KBM-7 (cell line): ENCODE measurements at regions not wholly inside any gene's neighbourhood (a gene's known extent, or its start where the extent isn't known, plus 50 kb on each side); places are given as distances from the start of the nearest gene placed in this dataset.

Experiments used
- DNase-seq: peaks from one replicate; pipeline ENCODE4 v3.0.0-alpha.2; 2015
- in situ Hi-C: fragments of 300-500 bp; cut with MboI; formaldehyde crosslinking; loops from 2 replicates; pipeline ENCODE4 v1.14.3; 2020; ENCODE audit warnings: low sequenced_read_pairs, low pct_unique_long_range_greater_than_20kb, mixed read lengths

DNA sequence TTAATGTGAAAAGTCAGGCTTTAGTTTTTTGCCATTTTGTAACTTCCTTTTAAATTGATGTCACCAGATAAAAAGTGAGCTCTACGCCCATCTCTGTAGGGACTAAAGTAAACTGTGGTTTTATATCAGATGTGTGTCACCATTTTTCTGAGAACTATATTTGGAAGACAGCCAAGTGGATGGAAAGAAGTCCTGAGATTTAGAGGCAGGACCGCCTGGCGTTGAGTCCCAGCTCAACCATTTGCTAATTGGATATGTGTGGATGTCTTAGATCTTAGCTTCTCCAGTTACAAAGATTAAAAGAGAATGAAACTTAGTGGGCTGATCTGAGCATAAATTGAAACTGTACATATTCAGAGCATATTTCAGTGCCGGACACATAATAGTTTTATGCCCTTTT, 691.6 kb upstream of the CELF2 start:
- in situ Hi-C loops, result no loop called here
- no peak for DNase-seq

DNA sequence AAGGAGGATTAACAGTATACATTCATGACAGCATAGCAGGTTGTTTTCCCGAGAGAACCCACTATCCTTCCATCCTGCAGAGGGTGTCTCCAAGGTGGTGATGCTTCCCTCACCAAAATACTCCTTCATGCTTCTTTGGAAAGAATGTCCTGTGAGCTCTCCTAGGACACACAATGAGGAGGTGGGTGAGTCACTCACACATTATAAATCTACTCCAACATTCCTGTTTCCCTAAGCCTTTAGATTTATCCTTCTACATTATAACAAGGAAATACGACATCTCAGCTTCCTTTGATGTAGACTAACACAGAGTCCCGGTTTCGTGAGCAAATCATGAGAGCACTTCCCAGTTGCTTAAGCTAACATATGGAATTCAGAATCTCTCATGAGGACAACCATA, 689.7 kb upstream of the CELF2 start:
- DNase-seq, result no peak
- in situ Hi-C loops, result no loop called here

DNA sequence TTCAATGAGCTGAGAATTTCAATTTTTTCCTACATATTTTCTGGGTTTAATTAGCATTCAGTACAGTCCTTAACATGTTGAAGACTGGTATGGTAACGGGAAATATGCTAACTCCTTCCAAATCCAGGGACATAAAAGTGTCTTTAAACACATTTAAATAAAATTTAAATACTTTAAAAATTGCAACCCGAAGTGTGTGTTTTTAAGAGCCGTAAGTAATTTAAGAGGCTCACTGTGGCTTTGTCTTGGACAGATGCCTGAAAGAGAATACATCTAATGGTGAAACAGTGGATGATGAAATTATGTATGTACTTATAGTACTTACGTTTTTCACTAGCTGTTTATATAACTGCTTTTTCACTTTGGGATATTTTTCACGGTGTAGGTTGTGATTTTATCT, 687.3 kb upstream of the CELF2 start:
- in situ Hi-C loops, result no loop called here
- DNase-seq, result no peak

DNA sequence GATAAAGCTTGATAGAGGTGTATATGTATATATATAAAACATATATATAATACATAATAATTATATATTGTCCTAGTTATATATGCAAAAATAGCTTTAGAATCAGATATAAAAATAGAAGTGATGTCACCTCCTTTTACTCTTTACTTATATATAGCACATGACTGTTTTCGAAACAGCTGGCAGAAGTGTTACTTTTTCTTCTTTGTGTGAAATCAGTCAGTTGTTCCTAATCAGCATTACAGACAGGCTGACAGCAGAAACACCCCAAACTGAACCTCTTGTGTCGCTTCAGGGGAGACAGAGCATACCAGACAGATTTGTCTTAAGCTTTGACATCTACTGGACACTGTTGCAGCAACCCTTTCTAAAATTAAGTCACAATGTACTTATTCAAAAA, 684.9 kb upstream of the CELF2 start:
- no peak for DNase-seq
- in situ Hi-C loops, result no loop called here

DNA sequence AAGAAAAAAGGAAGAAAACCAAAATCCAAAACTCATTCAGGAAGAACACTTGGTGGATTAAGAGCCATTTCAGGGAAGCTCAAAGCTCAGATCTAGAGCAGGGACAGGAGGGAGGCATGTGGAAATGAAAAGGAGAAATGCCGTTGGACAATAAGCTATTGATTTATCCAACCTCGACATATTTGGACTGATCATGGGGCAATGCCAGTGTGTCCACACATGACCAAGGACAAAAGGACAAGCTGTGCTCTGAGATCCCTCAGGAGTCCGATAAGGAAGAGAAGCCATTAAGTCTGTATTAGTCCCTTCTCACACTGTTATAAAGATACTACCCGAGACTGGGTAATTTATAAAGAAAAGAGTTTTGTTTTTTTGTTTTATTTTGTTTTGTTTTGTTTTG, 684.0 kb upstream of the CELF2 start:
- no peak for DNase-seq
- in situ Hi-C loops, result no loop called here

DNA sequence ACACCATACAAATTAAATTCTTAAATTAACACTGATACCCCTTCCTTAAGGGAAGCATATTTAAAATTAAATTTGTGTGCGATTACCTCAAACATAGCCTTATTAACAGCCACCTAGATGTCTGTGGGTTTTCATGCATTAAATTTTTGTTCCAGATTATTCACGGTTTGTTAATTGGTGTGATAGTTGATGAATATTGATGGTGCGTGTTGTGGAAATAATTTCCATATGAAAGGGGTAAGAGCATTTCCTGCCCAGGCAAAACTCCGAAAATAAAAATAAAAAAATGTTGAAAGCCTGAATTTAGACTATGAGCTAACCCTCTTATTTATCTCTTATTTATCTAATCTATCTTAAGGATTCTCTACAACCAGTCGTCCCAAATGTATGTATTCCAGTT, 679.3 kb upstream of the CELF2 start:
- in situ Hi-C loops, result no loop called here
- DNase-seq, result no peak

DNA sequence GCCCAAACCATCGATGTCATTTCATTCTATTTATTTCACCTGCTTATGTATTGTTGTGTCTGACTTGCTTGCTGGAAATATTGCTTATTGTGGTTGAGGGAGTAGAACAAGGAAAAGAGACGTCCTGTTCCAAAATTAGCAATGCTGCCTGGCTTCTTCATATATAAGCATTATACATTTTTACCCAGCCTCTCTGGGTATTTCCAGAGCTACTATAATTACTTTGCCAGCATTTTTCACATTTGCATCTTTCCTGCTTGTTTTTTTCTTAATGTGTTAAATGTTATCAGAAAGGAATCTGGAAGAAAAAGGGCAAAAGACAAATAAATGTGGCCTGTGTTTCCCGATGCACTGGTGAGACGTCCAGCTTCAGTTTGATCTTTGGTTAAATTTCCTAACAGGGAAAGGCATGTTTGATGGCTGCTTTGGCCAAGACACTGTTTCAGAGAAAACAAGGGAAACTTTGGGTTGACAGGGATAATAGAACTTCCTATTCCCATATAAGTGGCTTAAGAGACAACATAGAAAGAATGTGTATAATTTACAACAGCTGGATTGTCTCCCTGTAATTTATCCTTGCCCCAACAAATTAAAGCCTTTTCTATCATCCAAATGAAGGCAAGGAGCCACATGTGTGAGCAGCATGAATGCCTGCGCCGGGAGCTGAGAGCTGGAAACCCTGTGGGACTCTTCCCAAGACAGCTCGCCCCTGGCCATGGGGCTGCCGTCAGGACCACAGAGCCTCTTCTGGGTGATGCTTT, 671.1 kb upstream of the CELF2 start:
- in situ Hi-C loops, result no loop called here
- DNase-seq, result no peak

DNA sequence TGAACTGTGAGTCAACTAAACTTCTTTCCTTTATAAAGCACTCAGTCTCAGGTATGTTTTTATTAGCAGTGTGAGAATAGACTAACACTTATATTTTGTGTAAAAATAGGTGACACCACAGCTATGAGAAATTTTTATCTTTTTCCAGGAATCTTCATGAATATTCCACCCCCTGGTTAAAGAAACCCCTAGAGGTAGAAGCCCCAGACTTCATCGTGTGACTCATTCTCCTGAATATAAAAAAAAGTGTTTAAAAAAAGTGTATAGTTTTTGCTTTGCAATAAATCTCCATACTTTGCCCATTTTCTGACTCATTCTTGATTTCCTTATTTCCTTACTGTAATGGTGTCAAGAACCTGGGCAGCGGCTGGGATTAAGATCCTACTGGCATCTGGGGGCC, 667.6 kb upstream of the CELF2 start:
- DNase-seq, result no peak
- in situ Hi-C loops, result no loop called here

DNA sequence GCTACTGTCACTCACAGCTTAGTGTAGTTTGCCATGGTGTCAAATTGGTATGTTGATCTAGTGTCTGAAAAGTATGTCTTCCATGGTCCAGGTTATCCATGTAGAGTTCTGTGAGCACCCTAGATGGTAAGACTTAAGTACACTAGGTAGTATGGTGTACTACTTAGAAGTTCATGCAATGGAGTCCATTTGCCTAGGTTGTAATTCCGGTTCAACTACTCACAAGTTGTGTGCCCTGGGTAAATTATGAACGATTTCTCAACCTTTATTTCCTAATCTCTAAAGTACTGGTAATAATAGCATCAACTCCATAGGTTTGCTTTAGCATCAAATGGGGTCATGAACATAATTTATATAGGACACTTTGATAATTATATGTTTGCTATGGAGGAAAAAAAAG, 666.2 kb upstream of the CELF2 start:
- DNase-seq, result no peak
- in situ Hi-C loops, result no loop called here

DNA sequence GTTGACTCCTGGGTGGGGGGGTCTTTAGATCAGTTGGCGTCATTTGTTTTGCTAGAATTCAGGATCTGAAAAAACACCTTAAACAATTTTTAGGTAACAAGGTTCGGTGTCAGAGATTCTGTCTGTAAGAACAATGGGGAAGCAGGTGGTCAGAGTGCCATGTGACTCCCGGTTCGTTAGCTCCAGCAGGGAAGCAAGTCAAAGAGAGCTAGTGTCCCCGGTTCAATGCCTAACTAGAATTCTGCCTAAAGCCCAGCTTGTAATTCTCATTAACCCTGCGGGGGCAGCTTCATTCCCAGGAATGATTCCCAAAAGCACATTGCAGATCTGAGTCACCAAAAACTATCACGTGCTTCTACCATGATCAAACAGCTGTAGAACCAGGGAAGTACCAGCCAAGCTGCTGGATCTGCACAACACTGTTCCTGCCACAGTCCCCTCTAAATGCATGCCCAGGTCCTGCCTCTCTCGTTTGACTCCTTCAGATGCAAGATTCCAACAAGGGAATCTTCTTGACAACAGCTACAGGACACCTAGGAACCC, 664.3 kb upstream of the CELF2 start:
- in situ Hi-C loops, result no loop called here
- no peak for DNase-seq

DNA sequence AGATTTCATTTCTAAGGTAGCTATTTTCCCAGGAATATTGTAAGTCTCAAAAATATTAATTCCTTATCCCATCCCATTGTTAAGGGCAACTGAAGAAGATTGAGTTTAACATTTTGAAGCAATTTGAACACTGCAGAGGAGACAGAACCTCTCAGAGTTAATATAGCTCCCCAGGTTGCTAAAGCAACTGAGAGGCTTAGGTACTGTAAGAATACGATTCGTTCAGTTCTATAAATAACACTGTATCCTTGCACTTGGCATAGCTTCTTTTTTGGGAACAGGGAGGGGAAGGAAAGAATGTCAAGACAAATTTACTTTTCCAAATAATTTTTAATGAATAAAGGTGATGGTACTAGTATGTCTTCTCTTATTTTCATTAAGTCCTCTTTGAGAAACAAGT, 658.4 kb upstream of the CELF2 start:
- in situ Hi-C loops, result no loop called here
- no peak for DNase-seq

DNA sequence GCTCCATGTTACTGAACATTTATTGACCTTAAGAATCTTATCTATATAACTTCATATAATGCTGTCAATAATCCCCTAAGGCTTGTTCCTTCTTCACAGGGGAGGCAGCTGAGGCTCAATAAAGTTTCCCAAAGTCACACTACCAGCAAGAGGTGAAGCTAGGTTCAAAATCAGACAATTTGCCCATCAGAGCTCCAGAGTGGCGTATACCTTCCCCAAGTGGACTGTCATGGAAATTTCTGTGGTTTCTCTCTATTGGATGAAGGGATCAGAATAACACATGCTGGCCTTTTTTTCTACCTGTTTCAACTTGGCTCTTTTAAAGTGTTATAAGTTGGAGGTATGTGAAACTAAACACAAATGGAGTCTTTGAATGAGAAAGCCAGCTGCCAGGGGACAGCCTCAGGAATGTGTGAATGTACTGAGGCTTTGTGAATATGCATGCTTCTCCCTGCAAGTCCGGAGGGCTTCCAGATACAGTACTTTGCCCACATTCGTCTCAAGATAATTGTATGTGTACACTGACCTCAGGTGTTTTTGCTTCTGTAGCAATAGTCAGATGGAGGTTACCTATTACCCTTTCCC, 656.3 kb upstream of the CELF2 start:
- in situ Hi-C loops, result no loop called here
- no peak for DNase-seq

DNA sequence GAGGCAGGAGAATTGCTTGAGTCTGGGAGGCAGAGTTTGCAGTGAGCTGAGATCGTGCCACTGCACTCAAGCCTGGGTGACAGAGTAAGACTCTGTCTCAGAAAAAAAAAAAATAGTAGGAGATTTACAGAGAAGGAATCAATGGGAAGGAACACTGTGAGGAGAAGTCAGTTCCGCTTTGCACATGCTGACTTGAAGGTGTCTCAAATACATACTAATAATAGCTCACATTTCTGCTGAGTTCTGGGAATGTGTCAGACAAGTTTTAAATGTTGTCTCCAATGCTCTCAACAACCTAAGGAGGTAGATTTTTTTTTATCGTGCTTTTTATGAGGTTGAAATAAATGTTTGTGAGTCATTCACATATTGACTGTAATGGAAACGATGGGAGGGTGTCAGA, 654.9 kb upstream of the CELF2 start:
- in situ Hi-C loops, result no loop called here
- no peak for DNase-seq

DNA sequence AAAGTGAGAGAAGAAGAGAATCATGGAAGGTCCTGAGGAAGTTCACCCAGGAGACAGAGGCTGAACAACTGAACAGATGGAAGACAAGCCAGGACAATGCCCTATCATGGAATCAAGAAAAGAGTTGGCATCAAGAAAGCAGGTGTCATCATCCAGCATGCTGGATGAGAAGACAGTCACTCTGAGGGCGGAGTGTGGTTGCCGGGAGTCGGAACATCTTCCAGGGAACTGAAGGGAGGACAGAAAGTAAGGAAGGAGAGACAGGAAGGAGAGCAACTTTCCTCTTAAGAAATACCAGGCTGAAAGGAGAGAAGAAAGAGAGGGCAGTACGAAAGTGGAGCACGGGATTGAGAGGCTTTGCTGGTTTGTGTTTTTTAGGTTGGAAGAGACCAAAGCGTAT, 654.5 kb upstream of the CELF2 start:
- in situ Hi-C loops, result no loop called here
- no peak for DNase-seq

DNA sequence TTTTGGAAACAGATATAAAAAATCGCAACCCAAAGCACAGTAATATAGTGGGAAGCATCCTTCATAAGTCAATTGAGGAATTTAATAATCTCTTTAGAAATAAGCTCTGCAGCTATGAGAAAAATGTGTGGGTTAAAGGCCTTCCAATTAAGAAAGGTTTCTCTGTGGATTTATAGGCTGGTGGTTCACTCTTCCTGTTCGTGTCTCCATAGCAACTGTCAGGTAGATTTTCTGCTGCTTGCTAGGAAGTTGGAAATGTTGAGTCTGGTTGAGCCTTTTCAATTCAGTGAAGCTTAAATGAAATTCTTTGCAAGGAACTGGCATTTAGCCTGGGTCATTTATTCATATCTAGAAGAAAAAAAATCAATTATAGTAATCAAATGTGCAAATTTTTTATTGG, 652.8 kb upstream of the CELF2 start:
- in situ Hi-C loops, result no loop called here
- DNase-seq, result no peak

DNA sequence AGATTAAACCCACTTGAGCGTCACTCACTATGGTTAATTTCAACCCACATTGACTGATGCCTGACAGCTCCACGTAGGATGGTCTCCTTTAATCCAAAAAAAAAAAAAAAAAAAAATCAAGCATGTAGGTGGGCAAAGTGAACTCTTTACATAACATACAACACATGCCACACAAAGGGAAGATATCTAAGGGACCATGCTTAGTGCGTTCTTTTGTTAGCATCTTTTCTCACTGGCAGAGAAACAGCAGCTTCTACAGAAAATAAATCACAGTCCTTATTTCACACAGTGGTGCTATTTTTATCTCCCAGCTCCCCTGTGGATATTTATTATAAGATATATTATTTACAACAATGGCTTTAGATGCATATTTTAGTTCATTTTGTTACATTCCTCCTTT, 652.0 kb upstream of the CELF2 start:
- DNase-seq, result no peak
- in situ Hi-C loops, result no loop called here

DNA sequence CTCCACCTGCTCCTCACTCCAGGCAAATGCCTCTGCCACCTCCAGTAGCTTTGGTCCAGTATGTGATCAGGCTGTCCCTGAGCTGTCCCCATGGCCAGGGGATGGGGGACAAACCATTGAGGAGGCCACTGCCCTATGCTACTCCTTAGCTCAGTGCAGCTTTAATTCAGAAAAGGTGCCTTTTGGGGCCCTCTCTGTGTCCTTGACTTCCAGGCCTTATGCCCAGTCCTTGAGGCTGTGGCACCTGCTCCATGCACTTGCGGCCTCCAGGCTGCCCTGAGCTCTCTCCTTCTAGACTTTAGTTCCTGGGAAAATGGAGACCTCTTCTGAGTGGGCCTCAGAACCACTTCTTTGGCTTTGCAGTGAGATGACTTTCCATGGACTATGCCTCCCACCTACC, 650.8 kb upstream of the CELF2 start:
- in situ Hi-C loops, result no loop called here
- no peak for DNase-seq

DNA sequence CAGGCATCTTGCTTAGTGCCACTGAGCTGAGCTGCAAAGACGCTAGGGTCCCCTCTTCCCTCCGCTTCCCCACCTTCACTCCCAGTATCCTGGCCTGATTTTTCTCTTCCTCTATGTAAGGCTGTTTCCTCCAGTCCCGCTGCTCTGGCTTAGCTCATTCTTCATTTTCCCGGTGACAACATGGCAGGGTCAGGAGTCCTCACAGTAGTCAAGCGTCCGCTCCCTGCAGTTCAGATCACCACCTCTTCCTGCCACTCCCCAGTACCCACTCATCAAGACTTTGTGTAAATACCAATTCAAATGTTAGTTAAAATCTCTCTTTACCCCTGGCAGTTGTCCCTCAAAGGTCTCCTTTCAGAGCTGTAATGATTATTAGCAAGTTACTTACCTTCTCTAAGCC, 650.4 kb upstream of the CELF2 start:
- in situ Hi-C loops, result no loop called here
- no peak for DNase-seq

DNA sequence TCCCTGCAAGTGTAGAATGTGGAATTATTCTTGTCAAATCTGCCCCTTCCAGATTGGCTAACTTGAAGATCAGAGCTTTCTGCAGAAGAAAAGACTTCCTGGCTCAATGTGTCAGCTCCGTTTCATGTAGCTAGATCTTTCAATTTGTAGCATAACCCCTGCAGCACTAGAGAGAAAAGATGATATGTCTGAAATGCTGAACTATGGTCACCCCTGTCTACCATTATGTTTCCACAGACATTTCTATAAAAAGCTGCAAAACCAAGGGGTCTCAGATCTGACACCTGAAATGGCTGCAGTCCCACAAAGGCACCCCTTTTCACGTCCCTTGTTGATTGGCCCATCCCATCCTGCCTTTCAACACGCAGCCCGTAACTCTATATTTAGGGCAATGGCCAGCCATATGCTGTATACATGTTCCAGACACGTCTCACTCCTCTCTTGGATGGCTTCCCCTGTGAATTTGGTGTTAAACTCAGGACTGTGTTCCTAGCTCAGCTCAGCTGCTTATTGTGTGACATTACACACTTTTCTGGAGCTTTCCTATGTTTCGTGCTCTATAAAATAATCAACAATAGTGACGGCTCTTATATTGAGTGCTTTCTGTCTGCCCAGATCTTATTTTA, 648.6 kb upstream of the CELF2 start:
- no peak for DNase-seq
- in situ Hi-C loops, result no loop called here

DNA sequence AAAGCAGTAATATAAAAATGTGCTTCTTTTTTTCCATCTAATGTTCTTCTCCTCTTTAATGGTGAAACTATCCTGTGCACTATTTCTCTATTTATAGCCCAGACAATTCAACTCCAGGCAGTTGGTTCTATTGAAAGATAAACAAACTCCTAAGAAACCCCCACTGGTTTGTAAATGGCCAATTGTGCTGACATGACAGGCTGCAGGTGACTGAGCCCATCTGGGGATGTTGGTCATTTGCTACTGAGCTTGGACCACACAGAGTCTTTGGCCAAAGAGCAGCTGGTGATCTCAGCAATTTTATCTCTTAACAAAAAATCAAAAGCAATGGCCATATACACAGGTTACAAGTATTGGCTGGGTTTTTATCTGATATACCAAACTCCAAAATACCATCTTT, 631.8 kb upstream of the CELF2 start:
- no peak for DNase-seq
- in situ Hi-C loops, result no loop called here

DNA sequence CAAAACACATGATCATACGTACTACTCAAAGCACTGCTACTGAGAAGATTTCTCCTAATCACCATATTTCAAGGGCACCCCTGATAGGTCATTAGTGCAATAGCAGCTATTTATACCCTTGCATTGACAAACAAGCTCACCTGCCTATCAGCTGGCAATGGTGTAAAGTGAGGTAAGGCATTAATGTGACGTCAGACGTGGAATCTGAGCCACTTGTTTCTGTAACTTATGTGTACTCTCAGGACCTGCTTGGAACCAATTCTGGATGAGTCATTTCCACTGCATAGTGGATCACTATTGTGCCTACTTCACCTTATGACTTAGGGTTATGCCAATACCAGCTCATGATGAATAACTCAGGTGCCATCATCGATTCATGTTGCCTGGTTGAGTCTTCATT, 628.5 kb upstream of the CELF2 start:
- no peak for DNase-seq
- in situ Hi-C loops, result no loop called here
